HG02973 (cell line): ENCODE measurements at regions not wholly inside any gene's neighbourhood (a gene's known extent, or its start where the extent isn't known, plus 50 kb on each side); places are given as distances from the start of the nearest gene placed in this dataset.
"Not testable (repeated sequence)": the region's sequence is repeated elsewhere in the genome, so short reads cannot be mapped to it uniquely, and the experiment has no call there.

Source experiments
- ATAC-seq: cut with Tn5 transposase; IDR thresholded peaks from one replicate; pipeline ENCODE4 v1.9.1; 2021; ENCODE audit warnings: moderate library complexity; ENCODE audit not compliant: unreplicated experiment

- not testable (repeated sequence) for ATAC-seq
Observed at GRCh38 chr10:46645110-46645509, 66.2 kb downstream of the SYT15 start.

DNA sequence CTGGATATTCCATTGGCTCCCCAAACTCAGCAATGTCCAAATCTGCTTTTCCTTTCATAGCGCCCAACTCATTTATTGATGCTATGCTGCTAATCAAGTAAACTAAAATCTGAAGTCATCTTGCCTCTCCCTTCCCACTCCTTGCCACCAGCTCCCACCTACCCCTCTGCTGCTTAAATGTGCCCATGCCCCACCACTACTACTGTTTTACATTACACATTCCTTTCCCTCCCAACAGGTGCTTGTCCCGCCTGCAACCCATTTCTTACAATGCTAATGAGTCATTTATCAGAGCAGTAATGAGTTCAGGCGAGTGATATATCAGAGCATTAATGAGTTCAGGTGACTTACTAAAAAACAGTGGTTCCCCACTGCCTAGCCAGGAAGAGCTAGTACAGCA lies 67.2 kb downstream of the SYT15 start:
- ATAC-seq, result not testable (repeated sequence)

DNA sequence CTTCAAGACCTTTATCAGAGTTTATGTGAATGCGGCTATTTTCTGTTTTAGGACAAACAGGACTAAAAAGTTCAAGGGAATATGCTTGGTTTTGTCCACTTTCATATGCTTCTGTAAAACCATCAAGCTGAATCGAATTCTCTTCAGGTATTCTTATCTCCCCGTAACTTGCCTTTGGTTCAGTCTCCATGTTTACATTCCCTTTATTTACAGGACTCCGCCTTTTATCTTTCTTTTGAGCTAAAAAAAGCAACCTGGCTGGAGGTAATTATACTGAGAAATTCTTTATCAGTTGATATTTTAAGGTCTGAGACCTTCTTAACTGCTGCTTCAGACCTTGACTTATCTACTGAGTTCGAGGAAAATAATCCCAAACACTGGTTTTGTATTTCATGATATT lies 72.0 kb downstream of the SYT15 start:
- ATAC-seq, result not testable (repeated sequence)

DNA sequence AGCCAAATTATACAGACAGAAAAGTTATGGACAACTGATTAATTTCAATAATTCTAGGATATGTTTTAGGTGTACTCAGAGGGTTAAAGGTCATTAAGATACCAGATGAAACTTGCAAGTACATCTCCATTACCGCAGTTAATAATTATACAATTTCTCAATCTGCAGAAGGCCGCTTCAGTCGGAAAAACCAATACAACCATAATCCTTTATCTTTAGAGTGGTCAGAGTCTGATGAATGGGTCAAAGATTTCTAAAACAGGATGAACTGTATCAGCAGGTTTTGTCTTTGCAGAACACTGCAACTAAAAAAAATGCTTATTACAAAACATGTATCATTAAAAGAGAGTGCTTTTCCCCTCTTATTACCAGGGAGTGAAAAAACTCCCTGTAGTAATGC lies 78.5 kb downstream of the SYT15 start:
- ATAC-seq, result not testable (repeated sequence)

DNA sequence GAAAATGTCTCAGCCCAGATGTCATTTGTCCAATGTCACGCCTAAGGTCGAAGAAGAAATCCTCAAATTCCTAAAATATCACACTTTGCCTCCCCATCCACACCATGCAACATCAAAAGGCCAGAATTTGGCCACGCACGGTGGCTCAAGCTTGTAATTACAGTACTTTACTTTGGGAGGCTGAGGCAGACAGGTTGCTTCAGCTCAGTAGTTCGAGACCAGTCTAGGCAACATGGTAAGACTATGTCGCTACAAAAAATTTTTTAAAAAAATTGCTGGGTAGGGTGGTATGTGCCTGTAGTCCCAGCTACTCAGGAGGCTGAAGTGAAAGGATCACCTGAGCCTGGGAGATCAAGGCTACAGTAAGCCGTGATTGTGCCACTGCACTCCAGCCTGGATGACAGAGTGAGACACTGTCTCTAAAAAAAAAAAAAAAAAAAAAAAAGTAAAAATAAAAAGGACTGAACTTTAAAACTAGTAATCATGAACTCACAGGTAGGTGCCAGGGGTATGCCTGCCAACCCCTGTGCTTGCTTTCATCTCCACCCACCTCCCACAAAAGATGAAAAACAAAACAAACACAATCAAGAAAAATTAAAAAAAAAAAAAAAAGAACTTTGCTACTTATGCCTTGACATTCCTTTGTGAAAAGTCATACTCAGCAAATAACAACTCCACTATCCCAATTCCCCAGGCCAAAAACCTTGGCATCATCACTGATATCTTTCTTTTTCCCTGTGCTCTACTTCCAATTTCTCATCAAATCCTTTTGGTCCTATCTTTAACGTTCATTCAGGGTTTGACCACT lies 81.3 kb downstream of the SYT15 start:
- ATAC-seq, result not testable (repeated sequence)

DNA sequence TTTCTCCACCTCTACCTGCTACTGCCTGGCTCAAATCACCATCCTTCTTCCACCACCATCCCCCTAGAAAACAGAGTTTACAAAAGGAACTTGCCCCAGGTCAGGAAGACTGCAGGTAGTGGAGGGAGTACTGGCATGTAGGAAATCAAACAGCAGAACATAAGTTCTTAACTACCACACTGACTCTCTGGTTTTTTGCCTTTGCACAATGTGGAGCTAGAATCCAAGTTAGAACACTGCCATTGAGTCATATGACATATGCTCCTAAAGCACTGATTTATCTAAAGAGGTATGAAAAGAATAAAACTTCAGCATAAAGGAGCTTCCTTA lies 81.9 kb downstream of the SYT15 start:
- ATAC-seq, result not testable (repeated sequence)

- ATAC-seq, result not testable (repeated sequence)
Observed at GRCh38 chr10:46665536-46665935, 86.6 kb downstream of the SYT15 start.

- not testable (repeated sequence) for ATAC-seq
Observed at GRCh38 chr10:46668357-46668997, 89.5 kb downstream of the SYT15 start.

DNA sequence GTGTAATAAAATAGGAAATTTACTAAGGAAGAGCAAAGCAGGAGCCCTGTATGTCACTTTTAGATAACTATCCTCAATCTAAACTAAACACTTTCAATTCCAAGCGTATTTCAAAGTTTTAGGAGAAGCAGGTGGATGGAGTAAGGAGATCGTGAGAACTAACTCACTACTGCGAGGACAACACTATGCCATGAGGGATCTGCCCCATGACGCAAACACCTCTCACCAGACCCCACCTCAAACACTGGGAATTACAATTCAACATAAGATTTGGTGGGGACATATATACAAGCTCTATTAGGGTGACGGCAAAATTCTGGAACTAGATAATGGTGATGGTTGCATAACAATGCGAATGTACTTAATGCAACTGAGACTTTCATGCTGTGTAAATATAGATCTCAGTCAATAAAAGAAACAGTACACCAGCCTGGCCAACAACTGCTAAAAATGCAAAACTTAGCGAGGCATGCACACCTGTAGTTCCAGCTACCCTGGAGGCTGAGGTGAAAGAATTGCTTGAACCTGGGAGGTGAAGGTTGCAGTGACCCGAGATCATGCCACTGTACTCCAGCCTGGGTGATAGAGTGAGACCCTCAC lies 99.0 kb downstream of the SYT15 start:
- ATAC-seq, result not testable (repeated sequence)

DNA sequence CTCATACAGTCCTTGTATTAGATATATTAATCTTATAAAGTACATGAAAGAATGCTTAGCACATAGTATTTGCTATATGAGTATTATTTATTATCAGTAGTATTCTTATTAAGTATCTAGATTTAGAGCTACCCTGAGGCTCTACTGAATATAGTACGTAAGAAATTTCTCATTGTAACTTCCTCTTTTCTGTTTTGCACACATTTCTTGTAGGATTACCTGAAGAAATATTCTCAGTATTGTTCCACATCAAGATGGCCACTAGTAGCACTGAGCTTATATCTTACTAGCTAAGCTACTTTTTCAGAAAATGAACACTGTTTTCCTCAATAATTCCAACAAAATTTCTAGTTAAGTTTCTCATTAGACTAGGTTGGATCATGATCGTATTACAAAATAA lies 112.5 kb downstream of the SYT15 start:
- not testable (repeated sequence) for ATAC-seq

DNA sequence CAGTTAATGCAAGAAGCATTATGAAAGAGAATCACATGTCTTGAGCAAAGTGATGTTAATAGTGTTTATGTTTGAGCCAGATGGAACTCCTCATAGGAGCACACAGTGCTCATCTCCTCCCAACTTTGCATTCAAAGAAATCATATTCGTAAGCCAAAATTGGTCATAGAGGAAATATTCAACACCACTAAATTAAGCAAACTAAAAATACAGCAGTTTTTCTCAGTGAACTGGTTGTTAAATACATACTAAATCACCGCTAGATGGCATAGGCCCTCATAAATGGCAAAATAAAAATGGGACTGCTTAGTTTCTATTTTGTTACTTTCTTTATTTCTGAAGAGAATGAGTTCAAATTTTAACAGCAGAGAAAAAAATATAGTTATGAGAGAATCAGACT lies 114.3 kb downstream of the SYT15 start:
- not testable (repeated sequence) for ATAC-seq

GRCh38 chr10:46717264-46717663 lies 138.3 kb downstream of the SYT15 start:
- ATAC-seq, result not testable (repeated sequence)

- ATAC-seq, result not testable (repeated sequence)
Observed at GRCh38 chr10:46718014-46718413, 139.1 kb downstream of the SYT15 start.

- ATAC-seq, result not testable (repeated sequence)
Observed at GRCh38 chr10:46720386-46720785, 141.5 kb downstream of the SYT15 start.

GRCh38 chr10:46720811-46721518 lies 142.0 kb downstream of the SYT15 start:
- not testable (repeated sequence) for ATAC-seq

DNA sequence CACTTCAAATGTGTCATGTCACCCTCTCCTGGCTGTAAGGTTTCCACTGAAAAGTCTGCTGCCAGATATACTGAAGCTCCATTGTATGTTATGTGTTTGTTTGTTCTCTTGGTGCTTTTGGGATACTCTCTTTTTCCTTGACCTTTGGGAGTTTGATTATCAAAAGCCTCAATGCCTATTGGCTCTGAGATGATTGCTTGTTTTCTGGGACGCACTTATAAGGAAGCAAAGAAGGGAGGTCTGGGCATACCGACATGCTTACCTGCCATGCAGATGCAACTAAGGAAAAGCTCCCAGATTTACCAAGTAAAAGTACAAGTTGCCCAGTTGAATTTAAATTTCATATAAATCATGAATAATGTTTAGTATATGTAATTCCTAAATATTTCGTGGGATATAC lies 145.3 kb downstream of the SYT15 start:
- not testable (repeated sequence) for ATAC-seq

DNA sequence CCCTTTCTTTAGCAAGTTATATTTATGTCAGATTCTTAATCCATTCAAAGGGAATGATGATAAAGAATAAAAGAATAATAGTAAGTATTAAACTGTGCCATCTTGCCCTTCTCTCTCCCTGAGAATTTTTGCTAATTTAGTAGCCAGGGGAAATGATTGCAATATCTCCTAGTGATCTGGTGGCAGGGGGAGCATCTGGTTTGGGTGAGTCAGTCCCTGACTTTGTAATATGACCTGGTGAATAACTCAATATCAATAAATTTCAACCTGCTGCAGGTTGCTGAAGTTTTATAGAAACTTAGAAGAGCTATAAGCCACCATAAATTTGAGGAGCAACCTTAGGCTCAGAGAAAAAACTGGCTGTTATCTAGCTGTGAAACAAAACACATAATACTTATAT lies 149.4 kb downstream of the SYT15 start:
- not testable (repeated sequence) for ATAC-seq

DNA sequence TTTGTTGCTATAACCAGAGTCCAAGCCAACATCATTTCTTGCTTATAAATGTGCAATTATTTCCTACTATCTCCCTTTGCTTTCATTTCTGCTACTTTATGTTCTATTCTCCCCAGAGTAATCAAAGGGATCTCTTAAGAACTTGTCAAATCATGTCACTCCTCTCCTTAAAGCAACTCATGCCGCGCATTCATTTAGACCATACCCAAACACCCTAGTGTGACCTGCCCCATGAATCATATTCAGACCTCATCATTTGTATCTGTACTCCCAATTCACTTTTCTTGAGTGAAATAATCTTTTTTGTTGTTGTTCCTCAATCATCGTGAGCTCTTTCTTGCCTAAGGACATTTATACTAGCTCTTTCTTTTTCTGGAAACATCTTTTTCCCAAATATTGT lies 151.8 kb downstream of the SYT15 start:
- ATAC-seq, result not testable (repeated sequence)

GRCh38 chr10:46733635-46734261 lies 154.8 kb downstream of the SYT15 start:
- not testable (repeated sequence) for ATAC-seq

DNA sequence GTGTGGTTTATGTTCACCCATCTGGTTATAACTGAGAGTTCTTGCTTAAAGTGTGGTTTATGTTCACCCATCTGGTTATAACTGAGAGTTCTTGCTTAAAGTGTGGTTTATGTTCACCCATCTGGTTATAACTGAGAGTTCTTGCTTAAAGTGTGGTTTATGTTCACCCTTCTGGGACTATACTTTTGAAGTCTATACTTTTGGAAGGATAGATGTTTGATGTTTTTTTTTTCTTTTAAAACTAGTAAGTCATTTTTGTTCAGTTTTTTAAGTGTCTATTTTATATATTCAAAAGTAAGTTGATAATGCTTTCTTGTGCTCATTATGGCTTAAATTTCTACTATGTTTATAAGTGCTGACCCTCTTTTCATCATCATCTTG lies 155.3 kb downstream of the SYT15 start:
- ATAC-seq, result not testable (repeated sequence)

- ATAC-seq, result not testable (repeated sequence)
Observed at GRCh38 chr10:46739919-46740318, 161.0 kb downstream of the SYT15 start.
